H9 (cell line): ENCODE measurements at regions not wholly inside any gene's neighbourhood (a gene's known extent, or its start where the extent isn't known, plus 50 kb on each side); places are given as distances from the start of the nearest gene placed in this dataset.
A peak's percentile ranks its signal among the peaks of the same experiment; 100 is the strongest.

ENCODE experiments used
- DNase-seq: peaks from one replicate; pipeline ENCODE4 v3.0.0-alpha.2; 2017
- H2AFZ ChIP-seq: one replicate; pipeline ENCODE4 v1.6.1; 2013; ENCODE audit warnings: mild to moderate bottlenecking, low read length, control low read depth, moderate library complexity
- H2AK5ac ChIP-seq: 2 replicates; pipeline ENCODE4 v1.6.1; 2013; ENCODE audit warnings: low read length, control low read depth, mixed read lengths; ENCODE audit not compliant: insufficient read length
- H2BK120ac ChIP-seq: one replicate; pipeline ENCODE4 v1.6.1; 2013; ENCODE audit warnings: low read depth, mild to moderate bottlenecking, low read length, control low read depth, inconsistent platforms; ENCODE audit not compliant: poor library complexity, severe bottlenecking
- H2BK12ac ChIP-seq: 2 replicates; pipeline ENCODE4 v1.6.1; 2013; ENCODE audit warnings: low read length, control low read depth, mixed read lengths, low read depth; ENCODE audit not compliant: insufficient read length
- H2BK15ac ChIP-seq: 2 replicates; pipeline ENCODE4 v1.6.1; 2013; ENCODE audit warnings: low read depth, low read length, control low read depth
- H2BK20ac ChIP-seq: one replicate; pipeline ENCODE4 v1.6.1; 2013; ENCODE audit warnings: low read depth, mild to moderate bottlenecking, low read length, control low read depth, inconsistent platforms; ENCODE audit not compliant: poor library complexity, severe bottlenecking
- H2BK5ac ChIP-seq: 2 replicates; pipeline ENCODE4 v1.6.1; 2013; ENCODE audit warnings: low read length, control low read depth, mixed read lengths; ENCODE audit not compliant: insufficient read length
- H3K14ac ChIP-seq: 2 replicates; pipeline ENCODE4 v1.6.1; 2013; ENCODE audit warnings: low read length, control low read depth; ENCODE audit not compliant: insufficient read depth
- H3K18ac ChIP-seq: 2 replicates; pipeline ENCODE4 v1.6.1; 2013; ENCODE audit warnings: low read depth, mild to moderate bottlenecking, mixed read lengths, low read length, control low read depth; ENCODE audit not compliant: insufficient read length
- H3K23ac ChIP-seq: 2 replicates; pipeline ENCODE4 v1.6.1; 2013; ENCODE audit warnings: low read length, control low read depth, mixed read lengths, low read depth; ENCODE audit not compliant: insufficient read length
- H3K23me2 ChIP-seq: 2 replicates; pipeline ENCODE4 v1.6.1; 2013; ENCODE audit warnings: low read depth, mild to moderate bottlenecking, mixed read lengths, low read length, control low read depth; ENCODE audit not compliant: insufficient read length, poor library complexity, severe bottlenecking
- H3K27ac ChIP-seq: 2 replicates; pipeline ENCODE4 v1.5.1; 2013; ENCODE audit warnings: low read length, control low read depth, mixed read lengths, low read depth; ENCODE audit not compliant: insufficient read length
- H3K27me3 ChIP-seq: 2 replicates; pipeline ENCODE4 v1.6.1; 2013; ENCODE audit warnings: low read length, control low read depth, inconsistent platforms; ENCODE audit not compliant: insufficient read depth
- H3K4ac ChIP-seq: 2 replicates; pipeline ENCODE4 v1.6.1; 2013; ENCODE audit warnings: low read depth, mild to moderate bottlenecking, control low read depth, inconsistent platforms, low read length, moderate library complexity
- H3K4me1 ChIP-seq: 2 replicates; pipeline ENCODE4 v1.6.1; 2013; ENCODE audit warnings: low read length, control low read depth, inconsistent platforms; ENCODE audit not compliant: insufficient read depth
- H3K4me2 ChIP-seq: 2 replicates; pipeline ENCODE4 v1.6.1; 2013; ENCODE audit warnings: low read length, control low read depth, mixed read lengths; ENCODE audit not compliant: insufficient read length, insufficient read depth
- H3K56ac ChIP-seq: 2 replicates; pipeline ENCODE4 v1.6.1; 2013; ENCODE audit warnings: low read depth, mild to moderate bottlenecking, mixed read lengths, low read length, control low read depth; ENCODE audit not compliant: insufficient read length
- H3K79me1 ChIP-seq: 2 replicates; pipeline ENCODE4 v1.6.1; 2013; ENCODE audit warnings: low read depth, mild to moderate bottlenecking, moderate library complexity, low read length, control low read depth, inconsistent platforms; ENCODE audit not compliant: insufficient read depth, poor library complexity, severe bottlenecking
- H3K79me2 ChIP-seq: 2 replicates; pipeline ENCODE4 v1.6.1; 2013; ENCODE audit warnings: low read length, control low read depth, inconsistent platforms; ENCODE audit not compliant: insufficient read depth
- H3K9ac ChIP-seq: 2 replicates; pipeline ENCODE4 v1.6.1; 2013; ENCODE audit warnings: low read length, control low read depth, mixed read lengths; ENCODE audit not compliant: insufficient read length; ENCODE audit errors: extremely low read depth
- H3K9me3 ChIP-seq: one replicate; pipeline ENCODE4 v1.6.1; 2013; ENCODE audit warnings: low read depth, low read length, inconsistent platforms; ENCODE audit not compliant: control insufficient read depth
- H3T11ph ChIP-seq: one replicate; pipeline ENCODE4 v1.6.1; 2013; ENCODE audit warnings: mild to moderate bottlenecking, low read length, control low read depth, inconsistent platforms
- H4K20me1 ChIP-seq: one replicate; pipeline ENCODE4 v1.6.1; 2013; ENCODE audit not compliant: control insufficient read depth, insufficient read length, insufficient read depth
- H4K5ac ChIP-seq: 2 replicates; pipeline ENCODE4 v1.6.1; 2013; ENCODE audit warnings: low read depth, mild to moderate bottlenecking, mixed read lengths, low read length, control low read depth; ENCODE audit not compliant: insufficient read length
- H4K8ac ChIP-seq: replicated peaks from 2 replicates; pipeline ENCODE4 v1.6.1; 2013; ENCODE audit warnings: low read length, control low read depth, mixed read lengths, low read depth; ENCODE audit not compliant: insufficient read length
- H4K91ac ChIP-seq: 2 replicates; pipeline ENCODE4 v1.6.1; 2013; ENCODE audit warnings: low read depth, mild to moderate bottlenecking, moderate library complexity, mixed read lengths, low read length, control low read depth; ENCODE audit not compliant: insufficient read length
- H3K27ac Mint-ChIP-seq, 3 experiments: 2 replicates in 2 of 3; 3 replicates in 1 of 3; pipeline ENCODE4 v1.8.0; 2020 to 2021; ENCODE audit warnings: mixed read lengths in 3 of 3, mild to moderate bottlenecking in 1 of 3, moderate library complexity in 1 of 3
- H3K27me3 Mint-ChIP-seq: 2 replicates; pipeline ENCODE4 v1.8.0; 2021; ENCODE audit warnings: low read depth, mild to moderate bottlenecking, moderate library complexity, mixed read lengths
- H3K36me3 Mint-ChIP-seq, 3 experiments: 2 replicates in 2 of 3; 3 replicates in 1 of 3; pipeline ENCODE4 v1.8.0; 2020 to 2021; ENCODE audit warnings: low read depth in 3 of 3, mixed read lengths in 3 of 3; ENCODE audit not compliant: insufficient read depth in 1 of 3
- H3K4me1 Mint-ChIP-seq, 2 experiments: 2 replicates each; pipeline ENCODE4 v1.8.0; 2020; ENCODE audit warnings: mixed read lengths in 2 of 2
- H3K4me3 Mint-ChIP-seq, 2 experiments: 2 replicates in 1 of 2; 3 replicates in 1 of 2; pipeline ENCODE4 v1.8.0; 2020 to 2021; ENCODE audit warnings: mild to moderate bottlenecking in 2 of 2, mixed read lengths in 2 of 2, moderate library complexity in 1 of 2
- H3K9me3 Mint-ChIP-seq, 2 experiments: 2 replicates in 1 of 2; 3 replicates in 1 of 2; pipeline ENCODE4 v1.8.0; 2020; ENCODE audit warnings: mild to moderate bottlenecking in 2 of 2, mixed read lengths in 2 of 2, moderate library complexity in 1 of 2
- CTCF ChIP-seq: fragments of 200-600 bp; sonication (generic); conservative IDR thresholded peaks from 3 replicates; pipeline ENCODE4 v1.8.0; 2021; ENCODE audit warnings: antibody characterized with exemption, mild to moderate bottlenecking
- WGBS: extraction: QIAGEN DNeasy Blood & Tissue Kit; methylation state at CpG from one replicate; pipeline ENCODE4 v1.1.7; 2013; ENCODE audit warnings: missing lambda C conversion rate, low lambda C conversion rate, mixed read lengths; ENCODE audit not compliant: insufficient read length; ENCODE audit errors: extremely low coverage; 5-methylcytosine and 5-hydroxymethylcytosine counted together

- no peak overlapping the region for H3K4me3 Mint-ChIP-seq
- no peak for DNase-seq
- no peak overlapping the region for H3T11ph ChIP-seq
- TF ChIP-seq CTCF: no peak
- H3K9ac ChIP-seq: no peak overlapping the region
- H4K8ac ChIP-seq: no peak overlapping the region
- H3K4me1 Mint-ChIP-seq: peaks cover 12% of the 10 kb centered on the region in 2 experiments
- peak overlapping the region; percentile 53 for H4K91ac ChIP-seq
- H3K14ac ChIP-seq: peak overlapping the region; percentile 67; the same call in 1 of the 2 replicates
- no CpG with 5 or more reads among the region's 14 CpGs for WGBS
- no peaks in the 10 kb centered on the region for H3K27me3 ChIP-seq
- H3K27me3 Mint-ChIP-seq: peaks cover 8% of the 10 kb centered on the region
- no peak overlapping the region for H3K23ac ChIP-seq
- H3K9me3 Mint-ChIP-seq: peaks cover 17 to 21% of the 10 kb centered on the region in 2 experiments
- H2BK12ac ChIP-seq: no peak overlapping the region
- H2AFZ ChIP-seq: no peak overlapping the region
- no peaks in the 10 kb centered on the region for H4K20me1 ChIP-seq
- peaks cover 0 to 9% (median 6%) of the 10 kb centered on the region in 3 experiments; a peak in 4 of 7 replicates for H3K36me3 Mint-ChIP-seq
- H2BK5ac ChIP-seq: no peak overlapping the region
- H3K4me2 ChIP-seq: no peak overlapping the region
- H2BK20ac ChIP-seq: no peak overlapping the region
- H3K23me2 ChIP-seq: peaks cover 4% of the 10 kb centered on the region
- no peaks in the 10 kb centered on the region for H3K9me3 ChIP-seq
- no peak overlapping the region for H2AK5ac ChIP-seq
- no peak overlapping the region for H3K18ac ChIP-seq
- no peak overlapping the region for H3K4ac ChIP-seq
- H2BK120ac ChIP-seq: no peak overlapping the region
- no peak overlapping the region for H2BK15ac ChIP-seq
- no peak overlapping the region for H3K56ac ChIP-seq
- H4K5ac ChIP-seq: no peak overlapping the region
- no peaks in the 10 kb centered on the region; the same call in 1 of the 2 replicates for H3K4me1 ChIP-seq
- H3K27ac Mint-ChIP-seq: no peak overlapping the region
- H3K79me1 ChIP-seq: no peaks in the 10 kb centered on the region
- H3K79me2 ChIP-seq: no peaks in the 10 kb centered on the region
- no peak overlapping the region for H3K27ac ChIP-seq
These were observed 93.6 kb upstream of the INSIG1 start for GRCh38 chr7:155203882-155204691.
